GM23248 (cell line): ENCODE measurements at regions not wholly inside any gene's neighbourhood (a gene's known extent, or its start where the extent isn't known, plus 50 kb on each side); places are given as distances from the start of the nearest gene placed in this dataset.

ENCODE experiments used
- DNase-seq: peaks from one replicate; pipeline ENCODE4 v3.0.0-alpha.2; 2015
- H2AFZ ChIP-seq: fragments of 200-600 bp; sonication (generic); 2 replicates; pipeline ENCODE4 v1.6.1; 2016; ENCODE audit warnings: antibody characterized with exemption
- H3F3A ChIP-seq: fragments of 200-600 bp; sonication (generic); 2 replicates; pipeline ENCODE4 v1.6.1; 2016; ENCODE audit warnings: mild to moderate bottlenecking, antibody characterized with exemption, mixed run types; ENCODE audit not compliant: insufficient read depth
- H3K27ac ChIP-seq: fragments of 200-600 bp; sonication (generic); 2 replicates; pipeline ENCODE4 v1.5.1; 2016; ENCODE audit warnings: mild to moderate bottlenecking
- H3K27me3 ChIP-seq: fragments of 200-600 bp; sonication (generic); replicated peaks from 2 replicates; pipeline ENCODE4 v1.6.1; 2016; ENCODE audit warnings: mild to moderate bottlenecking; ENCODE audit not compliant: insufficient read depth
- H3K36me3 ChIP-seq: fragments of 200-600 bp; sonication (generic); 2 replicates; pipeline ENCODE4 v1.6.1; 2016; ENCODE audit warnings: low read depth, mild to moderate bottlenecking
- H3K4me1 ChIP-seq: fragments of 200-600 bp; sonication (generic); 2 replicates; pipeline ENCODE4 v1.6.1; 2016; ENCODE audit warnings: mild to moderate bottlenecking; ENCODE audit not compliant: insufficient read depth
- H3K4me2 ChIP-seq: fragments of 200-600 bp; sonication (generic); one replicate; pipeline ENCODE4 v1.6.1; 2016; ENCODE audit warnings: mild to moderate bottlenecking; ENCODE audit not compliant: unreplicated experiment
- H3K4me3 ChIP-seq: fragments of 200-600 bp; sonication (generic); 2 replicates; pipeline ENCODE4 v1.5.1; 2016; ENCODE audit warnings: mild to moderate bottlenecking
- H3K79me2 ChIP-seq: fragments of 200-600 bp; sonication (generic); 2 replicates; pipeline ENCODE4 v1.6.1; 2016; ENCODE audit warnings: mild to moderate bottlenecking; ENCODE audit not compliant: insufficient read depth
- H3K9ac ChIP-seq: fragments of 200-600 bp; sonication (generic); 2 replicates; pipeline ENCODE4 v1.6.1; 2016; ENCODE audit warnings: mild to moderate bottlenecking
- H3K9me2 ChIP-seq: fragments of 200-600 bp; sonication (generic); 2 replicates; pipeline ENCODE4 v1.6.1; 2016; ENCODE audit warnings: mixed run types, mild to moderate bottlenecking, moderate library complexity; ENCODE audit not compliant: insufficient read depth
- H3K9me3 ChIP-seq: fragments of 200-600 bp; sonication (generic); one replicate; pipeline ENCODE4 v1.6.1; 2017; ENCODE audit warnings: low read depth
- H4K20me1 ChIP-seq: fragments of 200-600 bp; sonication (generic); 2 replicates; pipeline ENCODE4 v1.6.0; 2016; ENCODE audit not compliant: insufficient read depth
- EZH2 ChIP-seq: fragments of 200-600 bp; sonication (generic); IDR thresholded peaks from 2 replicates; pipeline ENCODE4 v1.6.1; 2018; ENCODE audit warnings: antibody characterized with exemption, mild to moderate bottlenecking; ENCODE audit not compliant: insufficient read depth, poor library complexity, severe bottlenecking
- EZH2phosphoT487 ChIP-seq: fragments of 200-600 bp; sonication (generic); IDR thresholded peaks from 2 replicates; pipeline ENCODE4 v1.6.1; 2018; ENCODE audit warnings: antibody characterized with exemption, moderate library complexity, mild to moderate bottlenecking, low read depth; ENCODE audit not compliant: insufficient read depth
- WGBS, 2 experiments: methylation state at CpG; one replicate each; pipeline ENCODE4 v1.1.6; 2015 to 2017; ENCODE audit warnings: low lambda C conversion rate in 2 of 2, low coverage in 1 of 2; ENCODE audit errors: missing lambda C conversion rate in 2 of 2; 5-methylcytosine and 5-hydroxymethylcytosine counted together
- in situ Hi-C: fragments of 300-500 bp; cut with MboI; formaldehyde crosslinking; loops from 2 replicates; pipeline ENCODE4 v1.15.0; 2020

- H3K79me2 ChIP-seq, result no peaks in the 10 kb centered on the region
- H3K9me2 ChIP-seq, result no peaks in the 10 kb centered on the region
- H3K4me2 ChIP-seq, result no peak overlapping the region
- H3K4me1 ChIP-seq, result no peaks in the 10 kb centered on the region
- H3K36me3 ChIP-seq, result no peaks in the 10 kb centered on the region
- no peak overlapping the region for H3K9ac ChIP-seq
- no peak overlapping the region for H3K4me3 ChIP-seq
- TF ChIP-seq EZH2phosphoT487 (no peak), EZH2 (no peak)
- no peaks in the 10 kb centered on the region for H3K9me3 ChIP-seq
- in situ Hi-C loops, result loop anchor here (25.0 kb wide), 1 partner anchor 1115 kb away; no protein-coding TSS in a partner anchor
- no peak overlapping the region for H3K27ac ChIP-seq
- DNase-seq, result no peak
- H3F3A ChIP-seq, result no peaks in the 10 kb centered on the region
- no peak overlapping the region for H2AFZ ChIP-seq
- 50 to 58% methylated on average over 4 of the region's 4 CpGs for WGBS, 2 experiments
- H3K27me3 ChIP-seq, result no peaks in the 10 kb centered on the region
- H4K20me1 ChIP-seq, result no peaks in the 10 kb centered on the region
These were observed 91.2 kb downstream of the LSMEM1 start for GRCh38 chr7:112571852-112572607.

DNA sequence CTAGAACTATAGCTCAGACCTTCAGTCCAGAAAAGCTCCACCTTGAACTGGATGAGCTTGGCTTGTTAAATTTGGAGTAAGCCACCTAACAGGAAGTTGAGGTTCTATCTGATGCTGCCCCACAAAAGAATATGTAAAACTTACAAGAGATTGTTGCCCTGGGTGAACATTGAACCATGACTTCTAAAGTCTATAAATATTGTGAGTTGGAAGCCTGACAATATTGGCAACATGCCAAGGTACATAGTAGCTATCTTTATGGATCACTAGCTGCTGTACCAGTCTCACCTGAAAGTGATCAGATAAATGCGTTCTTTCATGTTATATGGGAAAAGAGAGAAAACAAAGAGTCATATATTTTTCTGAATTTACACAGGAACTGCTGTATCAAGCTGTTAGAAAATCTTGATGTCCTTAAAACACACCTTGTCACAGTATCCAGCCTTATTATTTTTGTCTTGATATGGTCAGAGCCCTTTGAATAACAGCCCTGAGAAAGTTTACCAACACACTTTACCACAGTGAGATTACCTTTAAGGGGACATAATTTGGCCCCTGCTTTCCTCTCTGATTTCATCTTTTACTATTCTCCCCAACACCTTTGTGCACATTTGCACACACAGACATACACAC is 92.0 kb downstream of the LSMEM1 start:
- Histone ChIP-seq H3K4me1 (no peaks in the 10 kb centered on the region), H3K4me2 (no peak overlapping the region), H3K27me3 (no peaks in the 10 kb centered on the region), H3K27ac (no peak overlapping the region), H3K4me3 (no peak overlapping the region), H2AFZ (no peak overlapping the region), H3K36me3 (no peaks in the 10 kb centered on the region), H3K9me2 (no peaks in the 10 kb centered on the region), H3K9ac (no peak overlapping the region), H3K79me2 (no peaks in the 10 kb centered on the region), H4K20me1 (no peaks in the 10 kb centered on the region), H3F3A (no peaks in the 10 kb centered on the region), H3K9me3 (no peaks in the 10 kb centered on the region)
- WGBS, 2 experiments, result 36 to 38% methylated on average over 1 of the region's 1 CpG
- in situ Hi-C loops, result loop anchor here (25.0 kb wide), 1 partner anchor 1115 kb away; no protein-coding TSS in a partner anchor
- DNase-seq, result no peak
- TF ChIP-seq EZH2, result no peak
- TF ChIP-seq EZH2phosphoT487, result no peak

DNA sequence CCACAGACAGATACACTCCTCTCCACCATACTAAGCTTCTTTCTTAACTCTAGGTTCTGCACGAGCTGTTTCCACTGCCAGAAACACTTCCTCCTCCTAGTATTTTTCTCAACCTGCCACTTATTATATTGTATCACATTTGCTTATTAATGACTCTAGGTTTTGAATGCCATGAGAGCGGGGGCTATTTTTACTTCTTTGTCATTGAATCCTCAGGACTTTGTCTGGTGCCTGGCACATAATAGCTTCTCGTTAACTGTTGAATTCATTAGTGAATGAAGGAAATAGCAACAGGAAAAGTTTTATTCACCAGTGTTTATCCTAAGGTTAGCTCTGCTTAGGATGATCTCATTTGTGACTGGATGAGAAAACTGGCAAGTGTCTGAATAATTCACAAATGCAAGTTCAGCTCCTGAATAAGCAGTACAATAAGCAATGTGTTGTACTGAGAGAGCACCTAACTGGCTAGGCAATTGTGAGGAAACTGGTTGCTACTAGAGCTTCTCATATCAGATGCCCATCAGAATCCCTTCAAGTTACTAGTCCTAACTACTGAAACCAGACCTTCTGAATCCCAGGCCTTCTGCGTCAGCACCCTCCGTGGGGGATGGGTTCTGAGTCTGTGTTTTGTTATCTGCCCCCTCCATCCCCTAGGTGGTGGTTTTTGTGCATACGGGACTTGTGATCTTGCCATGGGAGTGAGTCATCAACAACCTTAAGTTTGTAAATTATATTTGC is 92.7 kb downstream of the LSMEM1 start:
- Histone ChIP-seq H4K20me1 (no peaks in the 10 kb centered on the region), H3K79me2 (no peaks in the 10 kb centered on the region), H3K4me2 (no peak overlapping the region), H3K27me3 (no peaks in the 10 kb centered on the region), H2AFZ (no peak overlapping the region), H3K9me3 (no peaks in the 10 kb centered on the region), H3K4me1 (no peaks in the 10 kb centered on the region), H3K36me3 (no peaks in the 10 kb centered on the region), H3K27ac (no peak overlapping the region), H3K4me3 (no peak overlapping the region), H3F3A (no peaks in the 10 kb centered on the region), H3K9me2 (no peaks in the 10 kb centered on the region), H3K9ac (no peak overlapping the region)
- TF ChIP-seq EZH2phosphoT487 (no peak), EZH2 (no peak)
- in situ Hi-C loops, result loop anchor here (25.0 kb wide), 1 partner anchor 1114 kb away; no protein-coding TSS in a partner anchor
- WGBS, 2 experiments, result 18 to 19% methylated on average over 6 of the region's 6 CpGs
- DNase-seq, result peak; percentile 29

DNA sequence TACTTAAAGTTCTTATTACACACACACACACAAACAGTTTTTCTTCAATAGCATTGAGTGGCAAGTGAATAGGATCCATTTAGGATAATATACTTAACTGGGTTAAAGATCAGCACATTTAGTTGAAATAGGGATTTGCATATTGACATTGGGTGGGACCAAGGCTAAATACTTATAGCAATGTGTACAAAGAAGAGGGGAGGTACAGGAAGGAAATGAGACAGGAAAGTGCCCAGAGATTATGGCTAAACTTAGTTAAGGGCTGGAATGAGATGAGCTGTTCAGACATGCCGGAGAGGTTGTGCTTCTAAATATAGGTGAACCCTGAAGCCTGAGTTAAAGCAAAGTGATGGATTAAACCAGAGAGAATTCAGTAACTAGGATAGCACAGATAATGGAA is 95.1 kb downstream of the LSMEM1 start:
- Histone ChIP-seq H3K4me3 (no peak overlapping the region), H2AFZ (no peak overlapping the region), H3F3A (no peaks in the 10 kb centered on the region), H3K27ac (no peak overlapping the region), H3K27me3 (no peaks in the 10 kb centered on the region), H3K4me1 (no peaks in the 10 kb centered on the region), H3K4me2 (no peak overlapping the region), H4K20me1 (no peaks in the 10 kb centered on the region), H3K9me3 (no peaks in the 10 kb centered on the region), H3K36me3 (no peaks in the 10 kb centered on the region), H3K79me2 (no peaks in the 10 kb centered on the region), H3K9ac (no peak overlapping the region), H3K9me2 (no peaks in the 10 kb centered on the region)
- 77 to 94% methylated on average over 1 of the region's 1 CpG for WGBS, 2 experiments
- in situ Hi-C loops, result no loop called here
- no peak for DNase-seq
- TF ChIP-seq EZH2 (no peak), EZH2phosphoT487 (no peak)
